GM12875 (cell line): ENCODE measurements at regions not wholly inside any gene's neighbourhood (a gene's known extent, or its start where the extent isn't known, plus 50 kb on each side); places are given as distances from the start of the nearest gene placed in this dataset.

Source experiments
- H3K4me3 ChIP-seq: one replicate; pipeline ENCODE4 v1.5.1; 2011; ENCODE audit warnings: low read depth, low read length, control low read depth
- CTCF ChIP-seq: IDR thresholded peaks from 2 replicates; pipeline ENCODE4 v1.5.1; 2011; ENCODE audit warnings: low read depth, mild to moderate bottlenecking, control low read depth, inconsistent platforms, low read length, moderate library complexity, borderline replicate concordance; ENCODE audit not compliant: insufficient read depth

GRCh38 chr17:13350466-13350865, 251.3 kb downstream of the HS3ST3A1 start:
- no peak for TF ChIP-seq CTCF
- H3K4me3 ChIP-seq = no peak overlapping the region

GRCh38 chr17:13346996-13347762, 254.6 kb downstream of the HS3ST3A1 start:
- H3K4me3 ChIP-seq = no peak overlapping the region

GRCh38 chr17:13346592-13346991, 255.1 kb downstream of the HS3ST3A1 start:
- TF ChIP-seq CTCF = no peak
- no peak overlapping the region for H3K4me3 ChIP-seq

More at GRCh38 chr17:13346996-13347762, 254.6 kb downstream of the HS3ST3A1 start:
- no peak for TF ChIP-seq CTCF

- no peak overlapping the region for H3K4me3 ChIP-seq
- no peak for TF ChIP-seq CTCF
Observed at GRCh38 chr17:13346081-13346533, 255.6 kb downstream of the HS3ST3A1 start.

GRCh38 chr17:13338421-13338820, 263.3 kb downstream of the HS3ST3A1 start:
- H3K4me3 ChIP-seq = no peak overlapping the region
- no peak for TF ChIP-seq CTCF

- H3K4me3 ChIP-seq = no peak overlapping the region
- TF ChIP-seq CTCF = peak; percentile 59
Observed at GRCh38 chr17:13337864-13338371, 263.8 kb downstream of the HS3ST3A1 start.

- no peak for TF ChIP-seq CTCF
- H3K4me3 ChIP-seq = no peak overlapping the region
Observed at GRCh38 chr17:13337151-13337550, 264.6 kb downstream of the HS3ST3A1 start.
